ENCODE measurements at regions not wholly inside any gene's neighbourhood (a gene's known extent, or its start where the extent isn't known, plus 50 kb on each side); places are given as distances from the start of the nearest gene placed in this dataset.

DNA sequence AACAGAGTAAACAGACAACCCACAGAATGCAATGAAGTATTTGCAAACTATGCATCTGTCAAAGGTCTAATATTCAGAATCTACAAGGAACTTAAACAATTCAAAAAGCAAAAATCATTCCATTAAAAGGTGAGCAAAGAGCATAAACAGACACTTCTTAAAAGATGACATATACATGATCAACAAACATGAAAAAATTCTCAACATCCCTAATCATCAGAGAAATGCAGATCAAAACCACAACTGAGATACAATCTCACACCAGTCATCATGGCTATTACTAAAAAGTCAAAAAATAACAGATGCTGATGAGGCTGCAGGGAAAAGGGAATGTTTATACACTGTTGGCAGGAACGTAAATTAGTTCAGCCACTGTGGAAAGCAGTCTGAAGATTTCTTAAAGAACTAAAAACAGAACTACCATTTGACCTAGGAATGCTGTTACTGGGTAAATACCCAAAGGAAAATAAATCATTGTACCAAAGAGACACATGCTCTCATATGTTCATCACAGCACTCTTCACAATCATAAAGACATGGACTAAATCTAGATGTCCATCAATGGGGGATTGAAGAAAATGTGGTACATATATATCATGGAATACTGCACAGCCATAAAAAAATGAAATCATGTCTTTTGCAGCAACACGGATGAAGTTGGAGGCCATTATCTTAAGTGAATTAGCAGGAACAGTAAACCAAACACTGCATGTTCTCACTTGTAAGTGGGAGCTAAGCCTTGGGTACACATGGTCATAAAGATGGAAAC, 393.3 kb upstream of the CBLB start:
- DNase-seq (ENCODE audit: low read depth in 2 of 2) = no peak

DNA sequence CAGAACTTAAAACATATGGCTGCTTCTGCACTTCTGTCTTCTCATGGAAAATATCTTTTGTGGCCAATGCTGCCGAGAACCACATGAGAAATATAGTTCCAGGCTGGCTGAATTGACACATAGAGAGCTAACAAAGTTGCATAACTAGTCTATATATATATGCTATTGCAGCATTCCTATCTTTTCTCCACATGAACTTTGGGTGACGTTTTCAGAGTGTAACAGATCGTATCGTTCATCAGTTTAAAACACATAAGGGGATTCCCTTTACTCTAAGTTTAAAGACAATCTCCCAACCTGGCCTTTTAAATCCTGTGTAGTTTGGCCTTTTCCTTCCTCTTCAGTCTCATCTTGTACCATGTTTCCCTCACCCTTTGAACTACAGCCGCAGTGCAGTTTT, 394.2 kb upstream of the CBLB start:
- no peak for DNase-seq (ENCODE audit: low read depth in 2 of 2)

DNA sequence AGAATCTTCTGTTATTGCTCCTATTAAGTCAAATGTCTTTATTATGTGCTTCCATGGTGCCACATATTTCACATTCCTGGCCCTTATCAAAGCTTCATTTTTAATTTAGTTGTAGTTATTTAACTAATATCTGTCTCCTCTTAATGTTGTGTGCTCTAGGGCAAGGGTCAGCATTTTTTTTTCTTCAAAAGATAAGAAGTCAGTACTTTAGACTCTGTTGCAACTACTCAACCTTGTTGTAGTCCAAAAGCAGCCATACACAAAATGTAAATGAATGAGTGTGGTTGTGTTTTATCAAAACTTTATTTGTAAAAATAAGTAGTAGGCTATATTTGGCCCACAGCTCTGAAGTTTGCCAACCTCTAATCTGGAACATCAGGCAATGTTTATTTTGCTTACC, 394.7 kb upstream of the CBLB start:
- DNase-seq (ENCODE audit: low read depth in 2 of 2) = no peak

DNA sequence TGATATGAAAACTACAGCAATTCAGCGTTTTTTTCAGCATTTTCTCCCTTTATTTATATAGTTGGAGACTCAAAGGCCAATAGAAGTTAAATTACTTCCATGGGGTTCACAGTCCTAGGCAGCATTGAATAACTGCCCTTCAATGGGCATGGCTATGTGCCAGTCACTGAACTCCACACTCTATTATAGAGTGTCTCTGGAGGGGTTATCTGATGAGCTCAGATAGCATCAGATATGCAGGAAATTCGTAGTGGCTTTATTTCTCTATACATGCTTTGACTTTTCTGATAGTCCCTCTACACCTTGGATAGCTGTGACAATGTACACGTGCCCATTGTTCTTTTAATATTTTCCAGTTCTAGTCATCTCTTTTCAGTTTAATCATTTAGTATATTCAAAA, 396.9 kb upstream of the CBLB start:
- no peak for DNase-seq (ENCODE audit: low read depth in 2 of 2)

DNA sequence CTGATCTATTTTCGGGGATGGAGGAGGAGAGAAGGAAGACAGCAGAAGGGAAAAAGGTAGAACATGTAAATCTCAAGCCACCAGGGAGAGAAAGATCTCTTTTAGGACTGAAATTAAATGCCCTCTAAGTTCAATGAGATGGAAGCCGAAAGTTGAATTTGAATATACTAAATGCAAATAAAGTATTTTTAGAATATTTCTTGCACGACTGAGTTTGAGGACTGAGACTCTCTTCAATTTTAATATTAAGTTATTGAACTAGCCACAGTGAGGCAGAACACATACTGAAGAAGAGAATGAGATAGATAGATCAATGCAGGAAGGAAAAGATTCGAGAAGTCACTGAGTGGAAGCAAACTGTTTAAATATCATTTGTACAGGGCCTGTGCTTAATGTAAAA, 399.9 kb upstream of the CBLB start:
- no peak for DNase-seq (ENCODE audit: low read depth in 2 of 2)

DNA sequence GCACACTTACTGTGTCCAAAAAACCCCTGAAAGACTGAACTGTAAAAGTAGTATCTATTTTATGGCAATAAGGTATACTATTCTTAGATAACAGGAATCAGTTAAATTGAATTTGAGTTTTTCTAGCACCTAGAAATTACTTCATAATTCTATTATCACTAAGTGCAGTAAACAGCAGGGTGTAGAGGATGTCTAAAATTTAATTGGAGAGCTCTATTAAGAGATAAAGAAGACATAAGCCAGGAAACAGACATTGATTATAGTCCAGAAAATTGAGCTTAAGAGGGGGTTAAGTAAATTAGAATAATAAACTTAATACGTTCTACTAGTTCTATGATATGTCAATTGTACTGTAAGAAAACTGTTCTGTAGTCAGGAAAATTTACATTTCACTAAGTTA, 403.5 kb upstream of the CBLB start:
- no peak for DNase-seq (ENCODE audit: low read depth in 2 of 2)

DNA sequence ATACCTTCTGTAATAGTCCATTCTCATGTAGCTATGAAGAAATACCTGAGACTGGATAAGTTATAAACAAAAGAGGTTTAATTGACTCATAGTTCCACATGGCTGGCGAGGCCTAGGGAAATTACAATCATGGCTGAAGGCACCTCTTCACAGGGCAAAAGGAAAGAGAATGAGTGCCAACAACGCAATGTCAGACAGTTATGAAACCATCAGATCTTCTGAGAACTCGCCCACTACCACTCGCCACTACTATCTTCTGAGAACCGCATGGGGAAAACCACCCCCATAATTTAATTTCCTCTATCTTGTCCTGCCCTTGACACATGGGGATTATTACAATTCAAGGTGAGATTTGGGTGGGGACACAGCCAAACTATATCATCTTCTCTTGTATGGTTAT, 406.8 kb upstream of the CBLB start:
- peak; percentile 7 to 12 for DNase-seq (ENCODE audit: low read depth in 2 of 2)

DNA sequence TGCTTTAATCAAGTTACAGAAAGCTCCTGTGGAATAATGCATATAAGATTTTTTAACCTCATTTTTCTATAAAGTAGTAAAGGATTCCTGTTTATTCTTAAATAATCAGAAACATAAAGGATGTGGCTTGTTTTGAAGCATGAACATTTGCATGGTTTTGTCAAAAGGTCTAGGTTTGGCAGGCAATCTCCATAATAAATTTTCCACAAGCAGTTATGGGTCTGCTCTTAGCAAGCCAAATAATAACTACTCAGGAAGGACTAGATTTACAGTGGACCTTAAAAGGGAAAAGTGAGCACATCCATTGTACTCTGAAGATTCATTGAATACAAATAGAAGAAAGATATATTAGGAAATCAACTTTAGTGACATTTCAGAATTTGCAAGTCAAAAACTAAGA, 407.3 kb upstream of the CBLB start:
- no peak for DNase-seq (ENCODE audit: low read depth in 2 of 2)

DNA sequence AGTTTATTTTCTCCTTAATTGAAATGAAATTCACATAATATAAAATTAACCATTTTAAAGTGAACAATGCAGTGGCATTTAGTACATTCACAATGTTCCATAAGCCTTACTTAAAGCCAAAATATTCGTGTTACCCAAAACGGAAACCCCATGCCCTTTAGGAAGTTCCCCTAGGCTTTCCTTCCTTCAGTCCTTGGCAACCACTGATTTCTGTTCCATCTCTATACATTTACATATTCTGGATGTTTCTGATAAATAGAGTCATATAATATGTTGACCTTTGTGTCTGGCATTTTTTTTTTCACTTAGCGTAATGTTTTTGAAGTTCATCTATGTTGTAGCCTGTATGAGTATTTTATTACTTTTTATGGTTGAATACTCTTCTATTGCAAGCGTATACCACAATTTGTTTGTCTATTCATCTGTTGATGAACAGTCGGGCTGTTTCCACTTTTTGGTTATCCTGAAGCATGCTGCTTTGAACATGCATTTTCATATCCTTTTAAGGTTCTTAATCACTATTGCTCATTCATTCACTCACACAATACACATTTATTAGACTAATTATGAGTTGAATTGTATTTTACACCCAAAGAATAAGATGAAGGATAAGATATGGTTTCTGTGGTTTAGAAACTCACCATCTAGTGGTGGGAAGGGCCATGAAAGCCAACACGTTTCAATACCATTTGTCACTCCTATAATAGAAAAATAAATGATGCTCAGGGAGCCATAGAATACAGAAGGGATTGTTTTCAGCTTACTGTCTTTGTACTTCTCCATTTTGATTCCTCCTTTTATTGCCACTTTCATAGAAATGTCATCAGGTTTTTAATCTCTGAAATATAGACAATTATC, 408.2 kb upstream of the CBLB start:
- DNase-seq (ENCODE audit: low read depth in 2 of 2) = no peak

DNA sequence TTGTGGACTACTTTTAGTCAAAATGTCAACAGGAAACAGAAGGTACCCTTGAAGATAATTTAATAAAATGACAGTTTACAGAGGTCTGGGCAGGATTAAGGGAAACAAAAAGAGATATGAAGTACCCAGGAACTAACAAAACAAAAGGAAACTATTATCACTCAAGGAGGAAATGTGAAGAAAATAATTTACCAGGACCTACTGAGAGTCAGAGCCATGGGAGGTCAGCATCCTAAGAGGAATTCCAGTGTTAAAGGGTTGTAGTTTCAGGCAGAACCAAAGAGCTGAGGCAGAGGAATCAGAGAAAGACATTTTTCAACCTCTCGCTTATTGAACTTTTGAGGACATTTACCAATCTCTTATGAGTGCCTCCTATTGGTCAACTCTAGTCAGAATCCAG, 408.9 kb upstream of the CBLB start:
- DNase-seq (ENCODE audit: low read depth in 2 of 2) = no peak

DNA sequence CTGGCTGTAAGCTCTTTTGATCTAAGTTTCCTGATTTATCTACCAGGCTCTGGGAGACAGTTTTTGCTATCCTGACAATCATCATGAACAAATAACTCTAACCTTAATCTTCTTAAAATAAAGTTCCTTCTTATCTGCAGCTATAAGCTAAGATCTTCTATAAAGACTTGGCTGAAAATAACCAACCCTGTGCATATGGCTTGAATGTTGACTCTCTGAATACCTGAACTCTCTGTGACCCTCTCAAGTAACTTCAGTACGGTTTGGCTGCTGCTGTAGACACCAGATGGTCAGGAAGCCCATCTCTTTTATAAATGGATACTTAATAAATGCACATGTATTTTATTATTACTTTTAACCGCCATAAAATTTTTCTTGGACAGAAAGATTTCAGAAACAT, 412.4 kb upstream of the CBLB start:
- no peak for DNase-seq (ENCODE audit: low read depth in 2 of 2)

DNA sequence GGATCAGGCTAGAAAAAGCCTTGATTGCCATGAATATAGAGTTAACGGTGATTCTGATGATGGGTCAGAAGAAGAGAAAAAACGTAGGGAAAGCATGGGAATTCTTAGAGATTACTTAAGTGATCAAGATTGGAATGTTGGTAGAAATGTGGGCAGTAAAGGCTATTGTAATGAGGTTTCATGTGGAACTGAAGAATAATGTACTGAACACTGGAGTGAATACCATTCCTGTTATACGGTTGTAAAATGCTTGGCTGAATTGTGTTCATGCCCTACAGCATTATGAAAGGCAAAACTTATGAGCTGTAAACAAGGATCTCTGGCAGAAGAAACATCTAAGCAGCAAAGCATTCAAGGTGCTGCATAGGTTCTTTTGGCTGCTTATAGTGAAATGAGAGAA, 414.1 kb upstream of the CBLB start:
- no peak for DNase-seq (ENCODE audit: low read depth in 2 of 2)

DNA sequence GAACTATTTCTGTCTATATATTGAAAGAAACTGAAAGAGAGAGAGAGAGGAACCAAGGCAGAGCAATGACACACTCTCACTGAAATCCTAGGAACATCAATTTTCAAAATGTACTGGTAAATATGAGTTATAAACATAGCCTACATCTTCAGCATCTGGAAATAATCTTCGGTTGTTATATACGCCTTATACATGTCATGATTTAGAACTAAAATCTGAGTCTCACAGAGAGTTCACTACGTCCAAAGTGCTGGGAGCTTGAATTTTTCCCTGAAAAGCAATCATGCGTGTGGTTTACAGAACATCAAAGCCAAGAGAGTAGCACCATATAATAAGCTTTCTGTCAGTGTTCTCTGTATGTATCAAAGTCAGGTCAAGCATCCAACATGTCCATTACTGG, 420.0 kb upstream of the CBLB start:
- no peak for DNase-seq (ENCODE audit: low read depth in 2 of 2)

DNA sequence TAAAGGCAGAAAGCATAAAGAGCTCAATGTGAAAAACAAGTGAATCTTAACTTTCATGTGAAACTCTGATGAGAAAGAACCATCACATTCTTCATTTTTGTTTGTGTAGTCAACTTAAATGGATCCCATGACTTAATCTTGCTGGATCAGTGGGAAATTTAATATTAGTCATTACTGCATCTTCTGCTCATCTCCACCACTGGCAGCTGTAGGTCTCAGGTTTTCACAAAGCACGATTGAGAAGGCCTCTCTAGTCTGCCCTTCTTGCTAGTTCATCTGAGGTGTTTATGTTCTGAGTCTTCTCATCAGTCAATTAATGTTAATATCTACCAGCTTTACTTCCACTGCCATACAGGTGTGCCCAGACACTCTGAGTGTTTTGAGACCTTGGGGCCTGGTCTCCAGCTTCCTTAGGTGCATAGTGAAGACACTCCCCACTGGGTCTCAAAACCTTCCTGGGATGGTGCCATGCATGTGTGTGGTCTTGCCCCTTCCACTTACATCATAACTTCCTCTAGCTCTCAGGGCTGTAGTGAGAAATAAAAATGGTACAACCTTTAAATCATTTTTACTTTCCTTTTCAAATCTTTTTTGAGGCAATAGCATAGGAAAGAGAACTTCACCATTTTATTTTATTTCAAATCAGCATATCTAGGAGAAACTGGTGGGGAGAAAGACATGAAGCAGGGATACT, 421.6 kb upstream of the CBLB start:
- DNase-seq (ENCODE audit: low read depth in 2 of 2) = no peak

DNA sequence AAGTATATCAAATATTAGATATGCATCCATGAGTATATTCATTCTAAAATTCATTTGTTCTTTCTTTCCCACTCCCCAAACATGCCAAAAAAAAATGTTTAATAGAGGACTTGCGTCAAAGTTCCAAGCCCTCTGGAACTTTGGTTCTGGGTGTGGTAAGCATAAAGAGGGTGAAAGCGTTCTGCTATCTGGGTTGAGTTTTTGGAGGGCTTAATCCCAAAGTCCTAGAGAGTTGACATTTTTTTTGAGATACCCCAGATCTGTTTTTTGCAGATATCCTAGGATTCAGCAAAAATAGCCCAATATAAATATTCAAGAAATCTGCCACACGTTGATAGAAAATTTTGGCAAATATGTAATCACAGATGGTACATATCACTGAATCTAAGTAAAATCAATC, 424.3 kb upstream of the CBLB start:
- DNase-seq (ENCODE audit: low read depth in 2 of 2) = no peak

DNA sequence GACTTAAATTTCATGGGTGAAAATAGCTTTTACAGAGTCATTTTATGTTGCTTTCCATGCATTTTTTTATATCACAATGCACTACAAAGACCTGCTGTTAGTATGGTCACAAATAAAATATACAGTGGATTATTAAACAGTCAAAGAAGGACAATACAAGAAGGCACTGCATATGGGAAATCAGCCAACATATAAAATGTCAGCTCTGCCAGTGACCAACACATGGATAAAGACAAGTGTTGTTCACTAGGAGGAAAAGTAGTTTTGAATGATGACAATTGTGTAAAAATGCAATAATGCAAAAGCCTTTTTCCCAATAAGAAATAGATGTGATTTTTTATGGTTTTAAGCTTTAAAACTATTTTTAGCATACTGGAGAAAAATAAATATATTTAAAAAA, 425.3 kb upstream of the CBLB start:
- no peak for DNase-seq (ENCODE audit: low read depth in 2 of 2)

DNA sequence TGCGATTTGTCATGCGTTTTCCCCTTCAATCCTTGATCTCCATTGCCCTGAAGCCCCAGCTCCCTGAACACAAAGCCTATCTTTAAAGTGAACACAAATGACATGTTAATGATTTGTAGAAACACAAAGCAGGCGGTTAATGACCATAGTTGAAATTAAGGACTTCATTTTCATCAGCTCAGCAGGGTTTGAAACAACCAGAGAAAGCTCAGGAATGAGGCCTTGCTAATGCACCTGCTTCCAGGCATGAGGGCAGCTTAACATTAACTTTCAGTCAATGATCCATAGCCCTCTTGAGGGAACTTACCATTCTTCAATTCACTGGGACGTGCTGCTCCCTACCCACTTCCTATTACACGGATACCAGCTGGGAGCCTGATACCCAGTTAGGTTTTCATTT, 427.2 kb upstream of the CBLB start:
- DNase-seq (ENCODE audit: low read depth in 2 of 2) = no peak

DNA sequence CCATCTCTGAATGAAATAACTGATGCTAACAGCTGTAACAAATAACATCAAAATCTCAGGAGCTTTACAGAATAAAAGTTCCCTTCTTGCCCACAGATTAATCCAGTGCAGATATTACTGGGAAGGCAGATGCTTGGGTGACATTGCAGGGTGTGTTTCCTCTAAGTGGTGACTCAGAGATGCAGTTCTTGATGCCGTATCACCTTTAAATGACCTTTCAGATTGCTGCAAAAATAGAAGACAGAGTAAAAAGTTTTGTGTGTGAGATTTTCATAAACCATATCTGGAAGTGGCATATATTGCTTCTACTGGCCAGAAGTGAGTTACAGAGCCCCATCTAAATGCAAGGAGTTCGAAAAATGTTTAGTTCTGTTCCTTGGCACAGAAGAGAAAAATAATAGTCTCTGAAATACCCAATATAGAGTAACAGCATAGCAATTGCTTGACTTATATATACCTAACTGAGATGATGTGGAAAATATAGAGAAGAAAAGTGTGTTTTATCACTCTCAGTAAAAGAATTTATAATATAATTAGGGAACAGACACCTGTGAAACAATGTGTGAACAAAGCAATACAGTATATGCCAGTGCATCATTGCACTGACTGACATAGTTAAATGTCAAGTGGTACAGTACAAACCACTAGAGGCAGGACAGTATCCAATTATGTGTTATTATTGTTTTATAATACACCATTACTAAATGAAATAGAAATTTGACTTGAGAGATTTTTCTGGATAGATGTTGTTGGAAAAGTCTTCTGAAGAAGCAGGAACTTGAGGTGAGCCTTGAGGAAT, 430.7 kb upstream of the CBLB start:
- no peak for DNase-seq (ENCODE audit: low read depth in 2 of 2)

DNA sequence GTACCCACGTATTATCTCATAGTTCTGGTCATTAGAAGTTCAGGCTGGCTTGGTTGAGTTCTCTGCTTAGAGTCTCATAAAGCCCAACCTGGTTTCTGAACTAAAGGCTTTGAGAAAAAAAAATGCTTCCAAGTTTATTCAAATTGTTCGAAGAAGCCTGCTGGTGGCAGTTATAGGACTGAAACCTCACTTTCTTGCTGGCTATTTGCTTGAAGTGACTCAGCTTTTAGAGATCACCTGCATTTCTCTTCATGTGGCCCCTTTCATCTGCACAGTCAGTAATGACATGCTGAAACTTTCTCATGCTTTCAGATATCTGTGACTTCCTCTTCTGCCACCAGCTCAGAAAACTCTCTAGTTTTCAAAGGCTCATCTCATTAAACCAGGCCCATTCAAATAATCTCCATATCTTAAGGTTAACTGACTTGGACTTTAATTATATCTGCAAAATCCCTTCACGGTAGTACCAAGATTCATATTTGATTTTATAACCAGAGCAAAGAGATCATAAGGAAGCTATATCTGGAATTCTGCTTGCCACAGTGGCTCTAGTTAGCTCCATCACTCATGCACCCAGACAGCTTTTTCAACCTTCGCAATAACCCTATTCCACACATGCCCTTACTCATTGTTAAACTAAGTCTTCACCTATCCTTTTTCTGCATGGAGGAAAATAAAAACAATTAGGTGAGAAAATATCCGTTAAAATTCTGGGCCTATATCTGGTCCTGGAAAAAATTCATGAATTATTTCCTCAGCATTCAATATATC, 433.8 kb upstream of the CBLB start:
- DNase-seq (ENCODE audit: low read depth in 2 of 2) = no peak

DNA sequence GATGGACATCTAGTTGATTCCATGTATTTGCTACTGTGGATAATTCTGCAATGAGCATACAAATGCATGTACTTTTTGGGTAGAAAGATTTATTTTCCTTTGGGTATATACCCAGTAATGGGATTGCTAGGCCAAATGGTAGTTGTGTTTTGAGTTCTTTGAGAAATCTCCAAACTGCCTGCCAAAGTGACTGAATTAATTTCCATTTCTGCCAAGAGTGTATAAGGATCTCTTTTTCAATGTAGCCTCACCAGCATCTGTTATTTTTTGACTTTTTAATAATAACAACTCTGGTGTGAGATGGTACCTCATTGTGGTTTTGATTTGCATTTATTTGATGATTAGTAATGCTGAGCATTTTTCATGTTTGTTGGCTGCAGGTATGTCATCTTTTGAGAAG, 435.0 kb upstream of the CBLB start:
- no peak for DNase-seq (ENCODE audit: low read depth in 2 of 2)

DNA sequence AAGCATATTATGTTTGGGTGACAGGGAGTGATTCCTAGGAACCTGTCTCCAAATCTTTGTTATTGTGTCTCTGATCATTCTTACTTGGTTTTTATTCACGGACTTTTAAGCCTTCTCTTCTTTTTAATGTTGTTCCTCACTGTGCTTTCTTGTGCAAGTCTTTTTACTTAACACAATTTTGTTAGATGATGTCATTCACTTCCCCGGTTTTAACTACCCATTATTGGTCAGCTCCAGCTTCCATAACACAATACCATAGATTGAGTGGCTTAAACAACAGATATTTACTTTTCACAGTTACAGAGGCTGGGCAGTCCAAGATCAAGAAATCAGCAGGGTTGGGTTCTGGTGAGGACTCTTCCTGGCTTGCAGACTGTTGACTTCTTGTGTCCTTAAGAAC, 436.3 kb upstream of the CBLB start:
- DNase-seq (ENCODE audit: low read depth in 2 of 2) = no peak
